DMS 273 treated with DMSO at 0.1 percent for 48 hours (cell line): ENCODE measurements at regions not wholly inside any gene's neighbourhood (a gene's known extent, or its start where the extent isn't known, plus 50 kb on each side); places are given as distances from the start of the nearest gene placed in this dataset.

Source experiments
- DNase-seq: peaks from one replicate; lab custom pipeline; 2025; lab: John Stamatoyannopoulos, UW

GRCh38 chr1:90139837-90140236 is 144.9 kb downstream of the ZNF326 start:
- no peak for DNase-seq

GRCh38 chr1:90135286-90135685 is 140.4 kb downstream of the ZNF326 start:
- DNase-seq, result no peak

- peak; percentile 59 for DNase-seq
Observed at GRCh38 chr1:90134175-90134955, 139.5 kb downstream of the ZNF326 start.

- DNase-seq, result peak; percentile 22
Observed at GRCh38 chr1:90133133-90133532, 138.2 kb downstream of the ZNF326 start.

GRCh38 chr1:90132306-90132705 is 137.4 kb downstream of the ZNF326 start:
- DNase-seq, result no peak

GRCh38 chr1:90127288-90127953 is 132.5 kb downstream of the ZNF326 start:
- DNase-seq, result no peak

- DNase-seq, result no peak
Observed at GRCh38 chr1:90126834-90127233, 131.9 kb downstream of the ZNF326 start.

- peak; percentile 98 for DNase-seq
Observed at GRCh38 chr1:90122654-90123340, 127.9 kb downstream of the ZNF326 start.

GRCh38 chr1:90114521-90115141 is 119.7 kb downstream of the ZNF326 start:
- DNase-seq, result peak; percentile 57

GRCh38 chr1:90107990-90108389 is 113.1 kb downstream of the ZNF326 start:
- DNase-seq, result no peak

GRCh38 chr1:90106311-90106710 is 111.4 kb downstream of the ZNF326 start:
- no peak for DNase-seq

GRCh38 chr1:90104941-90105538 is 110.1 kb downstream of the ZNF326 start:
- DNase-seq, result no peak

GRCh38 chr1:90100566-90100965 is 105.7 kb downstream of the ZNF326 start:
- no peak for DNase-seq

GRCh38 chr1:90092441-90092840 is 97.5 kb downstream of the ZNF326 start:
- no peak for DNase-seq
